Adrenal gland (tissue), 9 donors: ENCODE measurements at regions not wholly inside any gene's neighbourhood (a gene's known extent, or its start where the extent isn't known, plus 50 kb on each side); places are given as distances from the start of the nearest gene placed in this dataset.

Experiments used
- DNase-seq, 7 donors: peaks; one replicate each; pipeline ENCODE4 v3.0.0-alpha.2; 2019 to 2020
- H3K27ac ChIP-seq, 5 donors: fragments of 200-600 bp; sonication (generic) in 4 of 5; 1 replicate in 3 of 5; 2 replicates in 2 of 5; pipeline versions ENCODE4 v1.5.1 to v1.8.0; 2016 to 2020; ENCODE audit warnings: mild to moderate bottlenecking in 1 of 5
- H3K27me3 ChIP-seq: fragments of 200-600 bp; 2 replicates; pipeline ENCODE4 v1.8.0; 2021
- H3K36me3 ChIP-seq, 2 donors: fragments of 200-600 bp; replicated peaks in 1 of 2; 1 replicate in 1 of 2; 2 replicates in 1 of 2; pipeline versions ENCODE4 v1.5.1 to v1.8.0; 2018 to 2022
- H3K4me1 ChIP-seq, 2 donors: fragments of 200-600 bp; replicated peaks in 1 of 2; 1 replicate in 1 of 2; 2 replicates in 1 of 2; pipeline versions ENCODE4 v1.5.1 to v1.8.0; 2018 to 2021
- H3K4me3 ChIP-seq, 4 donors: fragments of 200-600 bp; sonication (generic) in 3 of 4; one replicate each; pipeline ENCODE4 v1.5.1; 2016 to 2018
- H3K9me3 ChIP-seq, 3 donors: fragments of 200-600 bp; sonication (generic) in 1 of 3; replicated peaks in 1 of 3; 1 replicate in 2 of 3; 2 replicates in 1 of 3; pipeline versions ENCODE4 v1.5.1 to v1.8.0; 2016 to 2021
- CTCF ChIP-seq, 6 experiments: fragments of 450-650 bp in 4 of 6; fragments of 200-600 bp in 2 of 6; sonication (generic) in 1 of 6; IDR thresholded peaks; 1 replicate in 5 of 6; 2 replicates in 1 of 6; pipeline versions ENCODE4 v1.5.1 to v1.8.0; 2016 to 2021; ENCODE audit warnings: antibody characterized with exemption in 6 of 6, mild to moderate bottlenecking in 2 of 6, moderate library complexity in 1 of 6
- POLR2A ChIP-seq, 2 donors: fragments of 450-650 bp; IDR thresholded peaks; one replicate each; pipeline ENCODE4 v1.6.1; 2017; ENCODE audit warnings: antibody characterized with exemption in 2 of 2, mild to moderate bottlenecking in 2 of 2, moderate library complexity in 1 of 2
- WGBS, 4 donors: extraction: QIAGEN DNeasy Blood & Tissue Kit in 2 of 4; methylation state at CpG; one replicate each; pipeline versions ENCODE4 v1.1.5 to v1.1.7; 2013 to 2017; 5-methylcytosine and 5-hydroxymethylcytosine counted together
- intact Hi-C, 2 donors: fragments of 100-400 bp; cut with DNase I; formaldehyde crosslinking; loops; one replicate each; pipeline versions ENCODE4 v1.14.1 to v1.15.0; 2022 to 2023
- donor health status: healthy with polysubstance abuse.
- donor health status: Bipolar disorder and iron deficiency.
- donor health status: DM: yes; HTN: yes; CAD: no.
- donor health status: DM: no; HTN: no; CAD: no.
- donor health status: DM: no; HTN: no; CAD: no.

GRCh38 chr3:135621184-135621920 lies 344.2 kb upstream of the PPP2R3A start:
- H3K4me3 ChIP-seq, result no peak overlapping the region
- 21 to 77% (median 72%) methylated on average over 1 to 3 of the region's 3 CpGs for WGBS, 4 donors
- no peak for TF ChIP-seq POLR2A (IDR thresholded peaks at IDR 0.05)
- TF ChIP-seq CTCF (IDR thresholded peaks at IDR 0.05), result no peak
- no peak overlapping the region for H3K27ac ChIP-seq
- H3K4me1 ChIP-seq, result no peaks in the 10 kb centered on the region
- H3K9me3 ChIP-seq, result no peaks in the 10 kb centered on the region
- peak in 1 of 7 donors; percentile 65 for DNase-seq
- no peaks in the 10 kb centered on the region for H3K36me3 ChIP-seq
- H3K27me3 ChIP-seq, result no peaks in the 10 kb centered on the region
- intact Hi-C loops, result no loop called here

- Histone ChIP-seq H3K4me3 (no peak overlapping the region), H3K36me3 (no peaks in the 10 kb centered on the region), H3K27ac (no peak overlapping the region), H3K9me3 (no peaks in the 10 kb centered on the region), H3K27me3 (no peaks in the 10 kb centered on the region), H3K4me1 (no peaks in the 10 kb centered on the region)
- WGBS, 4 donors, result 50 to 83% (median 74%) methylated on average over 2 of the region's 2 CpGs
- intact Hi-C loops, result no loop called here
- no peak for TF ChIP-seq POLR2A (IDR thresholded peaks at IDR 0.05)
- TF ChIP-seq CTCF (IDR thresholded peaks at IDR 0.05), result no peak
- no peak for DNase-seq
These were observed 343.3 kb upstream of the PPP2R3A start for GRCh38 chr3:135622215-135622614.

GRCh38 chr3:135622656-135623055 lies 342.9 kb upstream of the PPP2R3A start:
- Histone ChIP-seq H3K4me1 (no peaks in the 10 kb centered on the region), H3K9me3 (no peaks in the 10 kb centered on the region), H3K4me3 (no peak overlapping the region), H3K36me3 (no peaks in the 10 kb centered on the region), H3K27ac (no peak overlapping the region), H3K27me3 (no peaks in the 10 kb centered on the region)
- intact Hi-C loops, result no loop called here
- TF ChIP-seq POLR2A (IDR thresholded peaks at IDR 0.05), result no peak
- TF ChIP-seq CTCF (IDR thresholded peaks at IDR 0.05), result no peak
- DNase-seq, result no peak

- no peak for DNase-seq
- H3K4me1 ChIP-seq, result no peaks in the 10 kb centered on the region
- no peak overlapping the region for H3K4me3 ChIP-seq
- intact Hi-C loops, result no loop called here
- H3K9me3 ChIP-seq, result no peaks in the 10 kb centered on the region
- H3K36me3 ChIP-seq, result no peaks in the 10 kb centered on the region
- TF ChIP-seq CTCF (IDR thresholded peaks at IDR 0.05), result no peak
- no peak for TF ChIP-seq POLR2A (IDR thresholded peaks at IDR 0.05)
- H3K27ac ChIP-seq, result no peak overlapping the region
- WGBS, 4 donors, result 85 to 91% (median 88%) methylated on average over 2 of the region's 2 CpGs
- H3K27me3 ChIP-seq, result no peaks in the 10 kb centered on the region
These were observed 342.0 kb upstream of the PPP2R3A start for GRCh38 chr3:135623558-135623957.
